WTC11 (cell line): ENCODE measurements at regions not wholly inside any gene's neighbourhood (a gene's known extent, or its start where the extent isn't known, plus 50 kb on each side); places are given as distances from the start of the nearest gene placed in this dataset.
"Not testable (repeated sequence)": the region's sequence is repeated elsewhere in the genome, so short reads cannot be mapped to it uniquely, and the experiment has no call there.

Experiments
- ATAC-seq: fragments of 200-7000 bp; cut with Tn5 transposase; 2 replicates; pipeline ENCODE4 v1.10.0; 2021; ENCODE audit warnings: mild to moderate bottlenecking, moderate library complexity
- CTCF ChIA-PET: fragments of 300-600 bp; sonication (Branson Sonifier 250); formaldehyde crosslinking; loops from one replicate; lab custom pipeline; 2021; ENCODE audit warnings: antibody characterized with exemption; lab: Charles Lee
- POLR2A ChIA-PET: fragments of 350-600 bp; sonication (Branson Sonifier 250); formaldehyde crosslinking; loops from one replicate; lab custom pipeline; 2021; ENCODE audit warnings: antibody characterized with exemption; lab: Charles Lee
- DNase-seq: peaks from one replicate; pipeline ENCODE4 v3.0.0; 2021; ENCODE audit warnings: low spot score
- H3K27ac Mint-ChIP-seq: 2 replicates; pipeline ENCODE4 v1.8.0; 2021; ENCODE audit warnings: mixed read lengths
- H3K27me3 Mint-ChIP-seq: 2 replicates; pipeline ENCODE4 v1.8.0; 2021; ENCODE audit warnings: low read depth, mild to moderate bottlenecking, moderate library complexity, mixed read lengths
- H3K36me3 Mint-ChIP-seq: 2 replicates; pipeline ENCODE4 v1.8.0; 2021; ENCODE audit warnings: mixed read lengths
- H3K4me1 Mint-ChIP-seq: 2 replicates; pipeline ENCODE4 v1.8.0; 2022; ENCODE audit warnings: mixed read lengths
- H3K4me3 Mint-ChIP-seq: 2 replicates; pipeline ENCODE4 v1.8.0; 2021; ENCODE audit warnings: mild to moderate bottlenecking, moderate library complexity, mixed read lengths
- H3K9me3 Mint-ChIP-seq: 2 replicates; pipeline ENCODE4 v1.8.0; 2021; ENCODE audit warnings: mixed read lengths
- ATF6 ChIP-seq: sonication (generic); formaldehyde crosslinking; IDR thresholded peaks from 2 replicates; pipeline ENCODE4 v1.8.1; 2023; ENCODE audit warnings: mild to moderate bottlenecking, missing genetic modification reagents
- CREB1 ChIP-seq: sonication (generic); formaldehyde crosslinking; IDR thresholded peaks from 2 replicates; pipeline ENCODE4 v1.8.0; 2023; ENCODE audit warnings: mild to moderate bottlenecking, missing genetic modification reagents
- ELF4 ChIP-seq: sonication (generic); formaldehyde crosslinking; IDR thresholded peaks from 2 replicates; pipeline ENCODE4 v1.8.1; 2022; ENCODE audit warnings: low read depth, mild to moderate bottlenecking, moderate library complexity, missing genetic modification reagents
- FOXJ3 ChIP-seq: sonication (generic); formaldehyde crosslinking; IDR thresholded peaks from 2 replicates; pipeline ENCODE4 v1.9.0; 2021; ENCODE audit warnings: missing genetic modification reagents, mild to moderate bottlenecking, borderline replicate concordance
- NR3C1 ChIP-seq: sonication (generic); formaldehyde crosslinking; conservative IDR thresholded peaks from 2 replicates; pipeline ENCODE4 v1.8.1; 2023; ENCODE audit warnings: low read depth, mild to moderate bottlenecking, missing genetic modification reagents
- PRDM15 ChIP-seq: sonication (generic); formaldehyde crosslinking; IDR thresholded peaks from 2 replicates; pipeline ENCODE4 v1.8.0; 2022; ENCODE audit warnings: missing genetic modification reagents
- SMAD3 ChIP-seq: sonication (generic); formaldehyde crosslinking; IDR thresholded peaks from 2 replicates; pipeline ENCODE4 v1.8.0; 2022; ENCODE audit warnings: missing genetic modification reagents, mild to moderate bottlenecking, borderline replicate concordance
- STAT6 ChIP-seq: sonication (generic); formaldehyde crosslinking; conservative IDR thresholded peaks from 2 replicates; pipeline ENCODE4 v1.8.1; 2023; ENCODE audit warnings: mild to moderate bottlenecking, low read depth, missing genetic modification reagents, moderate library complexity
- ZNF263 ChIP-seq: sonication (generic); formaldehyde crosslinking; IDR thresholded peaks from 2 replicates; pipeline ENCODE4 v1.8.1; 2022; ENCODE audit warnings: low read depth, mild to moderate bottlenecking, moderate library complexity, missing genetic modification reagents
- ZNF671 ChIP-seq: fragments of 250-450 bp; sonication (Bioruptor Pico); IDR thresholded peaks from 2 replicates; pipeline ENCODE4 v1.8.0; 2021; ENCODE audit warnings: mild to moderate bottlenecking

GRCh38 chr16:6725634-6726331 lies 606.9 kb upstream of the RBFOX1 start (continued):
- TF ChIP-seq ATF6 (CRISPR knock-in tag) = no peak

- H3K4me3 Mint-ChIP-seq, DNase-seq, POLR2A ChIA-PET, H3K4me1 Mint-ChIP-seq, CTCF ChIA-PET, ATAC-seq, H3K27ac Mint-ChIP-seq: not testable (repeated sequence)
- Mint-ChIP-seq H3K9me3 (peaks cover 82% of the 10 kb centered on the region), H3K27me3 (peaks cover 16% of the 10 kb centered on the region; the same call in 1 of the 2 replicates), H3K36me3 (peaks cover 63% of the 10 kb centered on the region)
Measured at GRCh38 chr16:6725206-6725605, 607.4 kb upstream of the RBFOX1 start.

- Mint-ChIP-seq H3K4me3 (no peak overlapping the region), H3K27me3 (peaks cover 20% of the 10 kb centered on the region), H3K27ac (no peak overlapping the region), H3K36me3 (peaks cover 61% of the 10 kb centered on the region), H3K4me1 (no peaks in the 10 kb centered on the region)
- CTCF ChIA-PET = interaction anchor here (0.5 kb wide), 1 partner anchor 250 kb away, joined by 3 read pairs; no protein-coding TSS in a partner anchor
- POLR2A ChIA-PET = no interaction called here
- no peak for ATAC-seq
- TF ChIP-seq SMAD3 (CRISPR knock-in tag) = no peak
- TF ChIP-seq NR3C1 (CRISPR knock-in tag) = no peak
- no peak for TF ChIP-seq FOXJ3 (CRISPR knock-in tag)
- no peak for TF ChIP-seq STAT6 (CRISPR knock-in tag)
- TF ChIP-seq ELF4 (CRISPR knock-in tag) = no peak
- TF ChIP-seq CREB1 = no peak
- TF ChIP-seq ZNF263 = no peak
- no peak for TF ChIP-seq ATF6 (CRISPR knock-in tag)
- TF ChIP-seq PRDM15 = no peak
- TF ChIP-seq ZNF671 (CRISPR knock-in tag) = no peak
- TF ChIP-seq, all 79 proteins: peak for 0
- peaks cover 72% of the 10 kb centered on the region for H3K9me3 Mint-ChIP-seq
- no peak for DNase-seq
Measured at GRCh38 chr16:6722786-6723185, 609.9 kb upstream of the RBFOX1 start.
